NCI-H446 treated with DMSO at 0.1 percent for 48 hours (cell line): ENCODE measurements at regions not wholly inside any gene's neighbourhood (a gene's known extent, or its start where the extent isn't known, plus 50 kb on each side); places are given as distances from the start of the nearest gene placed in this dataset.
A peak's percentile ranks its signal among the peaks of the same experiment; 100 is the strongest.

Experiments used
- DNase-seq: peaks from one replicate; lab custom pipeline; 2025; lab: John Stamatoyannopoulos, UW

DNA sequence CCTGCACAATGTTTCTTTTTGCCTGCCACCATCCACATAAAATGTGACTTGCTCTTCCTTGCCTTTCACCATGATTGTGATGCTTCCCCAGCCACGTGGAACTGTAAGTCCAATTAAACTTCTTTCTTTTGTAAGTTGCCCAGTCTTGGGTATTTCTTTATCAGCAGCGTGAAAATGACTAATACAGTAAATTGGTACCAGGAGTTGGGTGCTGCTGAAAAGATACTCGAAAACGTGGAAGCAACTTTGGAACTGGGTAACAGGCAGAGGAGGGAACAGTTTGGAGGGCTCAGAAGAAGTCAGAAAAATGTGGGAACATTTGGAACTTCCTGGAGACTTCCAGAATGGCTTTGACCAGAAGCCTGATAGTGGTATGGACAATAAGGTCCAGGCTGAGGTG, 425.3 kb downstream of the GPATCH2 start:
- DNase-seq, result no peak

- no peak for DNase-seq
Observed at GRCh38 chr1:217196616-217197015, 434.3 kb downstream of the GPATCH2 start.

- no peak for DNase-seq
Observed at GRCh38 chr1:217193151-217193550, 437.7 kb downstream of the GPATCH2 start.

- DNase-seq, result no peak
Observed at GRCh38 chr1:217191441-217191840, 439.4 kb downstream of the GPATCH2 start.

- no peak for DNase-seq
Observed at GRCh38 chr1:217190359-217190758, 440.5 kb downstream of the GPATCH2 start.

- no peak for DNase-seq
Observed at GRCh38 chr1:217189362-217189761, 441.5 kb downstream of the GPATCH2 start.

- peak; percentile 12 for DNase-seq
Observed at GRCh38 chr1:217188280-217189237, 442.3 kb downstream of the GPATCH2 start.

GRCh38 chr1:217186664-217187063, 444.2 kb downstream of the GPATCH2 start:
- DNase-seq, result no peak

GRCh38 chr1:217184854-217185253, 446.0 kb downstream of the GPATCH2 start:
- DNase-seq, result no peak

DNA sequence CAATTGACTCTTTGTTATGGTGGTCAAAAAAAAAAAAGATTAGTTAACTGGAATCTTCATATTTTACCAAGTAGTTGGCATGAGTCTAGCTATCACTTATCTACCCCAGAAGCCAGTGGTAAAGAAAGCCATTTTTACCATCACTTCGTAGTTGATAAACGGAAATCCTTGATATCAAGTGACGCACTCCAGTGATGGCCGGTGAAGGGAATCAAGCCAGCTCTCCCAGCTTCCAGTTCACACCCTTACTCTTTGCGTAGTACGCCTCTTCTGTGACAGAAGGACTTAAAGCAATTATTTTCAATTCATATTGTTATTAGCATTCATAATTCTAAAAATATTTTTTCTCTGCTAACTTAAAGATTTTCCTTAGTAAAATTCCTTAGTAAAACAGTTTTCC, 447.9 kb downstream of the GPATCH2 start:
- no peak for DNase-seq

- no peak for DNase-seq
Observed at GRCh38 chr1:217181756-217182155, 449.1 kb downstream of the GPATCH2 start.

- DNase-seq, result no peak
Observed at GRCh38 chr1:217181176-217181746, 449.6 kb downstream of the GPATCH2 start.

- DNase-seq, result no peak
Observed at GRCh38 chr1:217180443-217180842, 450.4 kb downstream of the GPATCH2 start.

- no peak for DNase-seq
Observed at GRCh38 chr1:217164403-217164802, 441.2 kb upstream of the ESRRG start.

DNA sequence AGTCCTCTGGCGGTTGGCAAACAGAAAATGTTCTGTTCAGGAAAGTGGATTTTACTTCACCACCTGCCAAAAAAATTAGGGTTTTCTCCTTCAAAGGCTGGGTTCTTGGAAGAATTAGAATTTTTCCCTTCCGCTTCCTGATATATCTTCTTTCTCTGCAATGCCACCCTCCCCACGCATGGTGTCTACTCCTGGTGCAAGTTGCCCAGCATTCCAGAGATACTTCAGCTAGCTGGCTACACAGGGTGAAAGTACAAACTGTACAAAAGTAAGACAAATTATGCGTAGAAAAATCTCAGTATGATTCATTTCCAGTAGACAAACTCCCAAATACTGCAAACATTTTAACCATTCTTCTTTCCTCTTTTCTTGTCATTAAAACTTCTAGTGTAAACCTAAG, 430.1 kb upstream of the ESRRG start:
- no peak for DNase-seq

DNA sequence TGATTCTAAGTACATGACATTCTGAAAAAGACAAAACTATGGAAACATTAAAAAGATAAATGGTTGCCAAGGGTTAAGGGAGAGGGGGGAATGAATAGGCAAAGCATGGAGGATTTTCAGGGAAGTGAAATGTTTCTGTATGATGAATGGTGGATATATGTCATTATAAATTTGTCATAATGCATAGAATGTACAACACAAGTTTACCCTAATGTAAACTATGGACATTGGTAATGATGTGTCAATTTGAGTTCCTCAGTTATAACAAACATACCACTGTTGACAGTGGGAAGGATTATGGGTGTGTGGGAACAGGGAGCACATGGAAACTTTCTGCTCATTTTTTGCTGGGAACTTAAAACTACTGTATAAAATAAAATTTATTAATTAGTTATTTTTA, 427.1 kb upstream of the ESRRG start:
- DNase-seq, result no peak

- no peak for DNase-seq
Observed at GRCh38 chr1:217149791-217150190, 426.6 kb upstream of the ESRRG start.

GRCh38 chr1:217141711-217142110, 418.5 kb upstream of the ESRRG start:
- DNase-seq, result no peak

GRCh38 chr1:217140041-217140901, 417.0 kb upstream of the ESRRG start:
- no peak for DNase-seq

- no peak for DNase-seq
Observed at GRCh38 chr1:217139513-217139912, 416.3 kb upstream of the ESRRG start.

- DNase-seq, result no peak
Observed at GRCh38 chr1:217138799-217139466, 415.7 kb upstream of the ESRRG start.

DNA sequence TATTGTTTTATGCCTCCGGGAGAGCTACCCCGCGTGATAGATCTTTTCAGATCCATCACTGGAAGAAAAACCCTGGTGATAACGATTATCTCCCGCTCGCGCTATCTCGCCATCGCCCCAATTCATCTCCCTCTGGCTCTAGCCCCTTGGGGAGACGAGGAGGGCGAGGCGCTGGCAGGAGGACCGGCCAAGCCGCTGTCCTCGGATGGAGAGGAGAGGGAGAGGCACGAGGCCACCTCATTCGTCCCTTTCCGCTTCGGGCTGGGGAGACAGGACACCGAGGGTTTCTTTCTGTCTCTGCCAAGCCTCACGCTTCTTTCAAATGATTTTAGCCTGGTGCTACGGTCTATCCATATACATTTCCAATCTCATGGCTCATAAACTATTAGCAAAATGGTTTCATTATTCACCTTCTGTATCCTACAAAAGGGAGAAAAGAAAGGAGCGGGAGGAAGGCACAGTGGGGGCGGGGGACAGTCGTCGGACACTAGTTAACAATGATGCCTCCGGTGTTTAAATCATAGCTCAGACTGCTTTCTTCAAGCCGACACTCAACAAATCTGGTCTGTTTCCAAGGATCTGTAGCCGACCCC, 415.0 kb upstream of the ESRRG start:
- no peak for DNase-seq
